ENCODE measurements at regions not wholly inside any gene's neighbourhood (a gene's known extent, or its start where the extent isn't known, plus 50 kb on each side); places are given as distances from the start of the nearest gene placed in this dataset.

DNA sequence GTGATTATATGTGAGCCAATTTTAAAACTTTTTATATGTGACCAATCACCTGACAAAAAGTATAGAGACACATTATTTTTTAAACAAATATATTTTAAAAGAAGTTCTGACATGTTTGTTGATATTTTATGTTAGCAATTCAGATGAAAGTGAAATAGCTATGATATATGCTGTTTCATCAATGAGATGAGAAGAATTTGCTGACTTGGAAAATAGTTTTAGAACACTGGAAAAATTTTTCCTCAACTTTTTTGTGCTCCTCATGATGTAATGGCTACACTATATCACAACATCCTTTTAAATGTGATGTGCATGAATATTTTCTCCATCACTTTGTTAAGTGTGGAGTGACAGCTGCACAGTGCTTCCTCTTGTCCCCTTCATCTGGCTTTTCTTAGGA, 434.0 kb downstream of the PLCL1 start:
- Mint-ChIP-seq H3K9me3 (ENCODE audit: insufficient read depth) (no peaks in the 10 kb centered on the region), H3K4me1 (no peaks in the 10 kb centered on the region), H3K4me3 (no peak overlapping the region), H3K27me3 (no peaks in the 10 kb centered on the region), H3K27ac (no peak overlapping the region)
- CTCF ChIA-PET: no interaction called here
- no peaks in the 10 kb centered on the region for H3K36me3 ChIP-seq (replicated peaks in 1 of 2; ENCODE audit: control extremely low read depth in 1 of 2, control insufficient read depth in 1 of 2, extremely low read depth in 1 of 2, insufficient read depth in 2 of 2, low read length in 1 of 2)
- no peaks in the 10 kb centered on the region for H3K4me1 ChIP-seq (ENCODE audit: control insufficient read depth in 2 of 2, insufficient read depth in 2 of 2, low read length in 2 of 2)
- H3K9ac ChIP-seq (ENCODE audit: low read length): no peak overlapping the region
- H3K27ac ChIP-seq (ENCODE audit: low read length in 2 of 2): no peak overlapping the region
- intact Hi-C loops (cut with micrococcal nuclease): no loop called here
- TF ChIP-seq, protein P1, sequence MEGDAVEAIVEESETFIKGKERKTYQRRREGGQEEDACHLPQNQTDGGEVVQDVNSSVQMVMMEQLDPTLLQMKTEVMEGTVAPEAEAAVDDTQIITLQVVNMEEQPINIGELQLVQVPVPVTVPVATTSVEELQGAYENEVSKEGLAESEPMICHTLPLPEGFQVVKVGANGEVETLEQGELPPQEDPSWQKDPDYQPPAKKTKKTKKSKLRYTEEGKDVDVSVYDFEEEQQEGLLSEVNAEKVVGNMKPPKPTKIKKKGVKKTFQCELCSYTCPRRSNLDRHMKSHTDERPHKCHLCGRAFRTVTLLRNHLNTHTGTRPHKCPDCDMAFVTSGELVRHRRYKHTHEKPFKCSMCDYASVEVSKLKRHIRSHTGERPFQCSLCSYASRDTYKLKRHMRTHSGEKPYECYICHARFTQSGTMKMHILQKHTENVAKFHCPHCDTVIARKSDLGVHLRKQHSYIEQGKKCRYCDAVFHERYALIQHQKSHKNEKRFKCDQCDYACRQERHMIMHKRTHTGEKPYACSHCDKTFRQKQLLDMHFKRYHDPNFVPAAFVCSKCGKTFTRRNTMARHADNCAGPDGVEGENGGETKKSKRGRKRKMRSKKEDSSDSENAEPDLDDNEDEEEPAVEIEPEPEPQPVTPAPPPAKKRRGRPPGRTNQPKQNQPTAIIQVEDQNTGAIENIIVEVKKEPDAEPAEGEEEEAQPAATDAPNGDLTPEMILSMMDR (IDR thresholded peaks at IDR 0.05): no peak
- TF ChIP-seq EZH2 (IDR thresholded peaks at IDR 0.05; ENCODE audit: borderline replicate concordance, insufficient read depth, low read depth, low read length, poor library complexity, severe bottlenecking): no peak
- H2AFZ ChIP-seq (ENCODE audit: insufficient read depth, low read depth, low read length, poor library complexity, severe bottlenecking): no peak overlapping the region
- ATAC-seq (ENCODE audit: low read depth) (no peak), DNase-seq (no peak)
- no peak overlapping the region for H3K4me2 ChIP-seq (replicated peaks; ENCODE audit: low read depth, low read length, poor library complexity, severe bottlenecking)
- no peaks in the 10 kb centered on the region for H3K79me2 ChIP-seq (ENCODE audit: control insufficient read depth, insufficient read depth, low read length)
- no peak overlapping the region for H3K4me3 ChIP-seq (ENCODE audit: control extremely low read depth in 1 of 5, extremely low read depth in 1 of 5, insufficient read depth in 1 of 5, low read depth in 2 of 5, low read length in 4 of 5)
- POLR2A ChIA-PET: no interaction called here
- H3K9me3 ChIP-seq (ENCODE audit: control extremely low read depth in 1 of 3, control insufficient read depth in 2 of 3, insufficient read depth in 1 of 3, low read length in 2 of 3): no peaks in the 10 kb centered on the region
- H4K20me1 ChIP-seq (ENCODE audit: control insufficient read depth, insufficient read depth, low read length, poor library complexity, severe bottlenecking): no peaks in the 10 kb centered on the region
- no peaks in the 10 kb centered on the region for H3K27me3 ChIP-seq (replicated peaks in 1 of 4; ENCODE audit: control extremely low read depth in 1 of 4, control insufficient read depth in 3 of 4, insufficient read depth in 4 of 4, low read length in 3 of 4)

DNA sequence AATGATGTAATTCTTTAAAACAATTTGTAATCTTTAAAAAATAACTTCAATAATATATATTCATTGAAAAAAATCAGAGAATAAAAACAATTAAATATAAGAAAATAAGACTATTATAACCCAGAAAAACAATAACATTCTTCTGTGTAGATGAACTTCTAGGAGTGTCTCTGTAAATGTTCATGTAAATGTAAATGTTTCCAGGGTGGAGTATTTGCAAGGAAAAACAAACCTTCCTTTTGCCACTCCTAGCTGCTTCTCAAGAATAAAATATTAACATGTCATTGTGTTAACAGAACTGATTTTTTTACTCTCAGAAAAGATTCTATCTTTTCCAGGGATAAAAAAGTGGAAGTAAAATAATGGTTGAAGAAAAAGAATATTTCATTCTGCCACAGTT, 431.9 kb downstream of the PLCL1 start:
- ChIA-PET CTCF (no interaction called here), POLR2A (no interaction called here)
- H3K9ac ChIP-seq (ENCODE audit: low read length): no peak overlapping the region

More for the DNA sequence above, 431.9 kb downstream of the PLCL1 start:
- no peak for TF ChIP-seq EZH2 (IDR thresholded peaks at IDR 0.05; ENCODE audit: borderline replicate concordance, insufficient read depth, low read depth, low read length, poor library complexity, severe bottlenecking)
- TF ChIP-seq, protein P1 (IDR thresholded peaks at IDR 0.05): no peak
- no peak overlapping the region for H3K4me3 Mint-ChIP-seq
- no peaks in the 10 kb centered on the region for H3K9me3 Mint-ChIP-seq (ENCODE audit: insufficient read depth)
- ATAC-seq (ENCODE audit: low read depth) (no peak), DNase-seq (no peak)
- Histone ChIP-seq H3K36me3 (replicated peaks in 1 of 2; ENCODE audit: control extremely low read depth in 1 of 2, control insufficient read depth in 1 of 2, extremely low read depth in 1 of 2, insufficient read depth in 2 of 2, low read length in 1 of 2) (no peaks in the 10 kb centered on the region), H3K27ac (ENCODE audit: low read length in 2 of 2) (no peak overlapping the region), H3K4me3 (ENCODE audit: control extremely low read depth in 1 of 5, extremely low read depth in 1 of 5, insufficient read depth in 1 of 5, low read depth in 2 of 5, low read length in 4 of 5) (no peak overlapping the region), H2AFZ (ENCODE audit: insufficient read depth, low read depth, low read length, poor library complexity, severe bottlenecking) (no peak overlapping the region), H3K4me1 (ENCODE audit: control insufficient read depth in 2 of 2, insufficient read depth in 2 of 2, low read length in 2 of 2) (no peaks in the 10 kb centered on the region), H3K4me2 (replicated peaks; ENCODE audit: low read depth, low read length, poor library complexity, severe bottlenecking) (no peak overlapping the region), H3K79me2 (ENCODE audit: control insufficient read depth, insufficient read depth, low read length) (no peaks in the 10 kb centered on the region), H3K27me3 (replicated peaks in 1 of 4; ENCODE audit: control extremely low read depth in 1 of 4, control insufficient read depth in 3 of 4, insufficient read depth in 4 of 4, low read length in 3 of 4) (no peaks in the 10 kb centered on the region), H3K9me3 (ENCODE audit: control extremely low read depth in 1 of 3, control insufficient read depth in 2 of 3, insufficient read depth in 1 of 3, low read length in 2 of 3) (no peaks in the 10 kb centered on the region), H4K20me1 (ENCODE audit: control insufficient read depth, insufficient read depth, low read length, poor library complexity, severe bottlenecking) (no peaks in the 10 kb centered on the region)
- intact Hi-C loops (cut with micrococcal nuclease): no loop called here
- no peaks in the 10 kb centered on the region for H3K4me1 Mint-ChIP-seq
- no peaks in the 10 kb centered on the region for H3K27me3 Mint-ChIP-seq
- H3K27ac Mint-ChIP-seq: no peak overlapping the region
